Lower lobe of right lung (tissue), 2 donors: ENCODE measurements at regions not wholly inside any gene's neighbourhood (a gene's known extent, or its start where the extent isn't known, plus 50 kb on each side); places are given as distances from the start of the nearest gene placed in this dataset.
A peak's percentile ranks its signal among the peaks of the same experiment; 100 is the strongest.

Experiments
- ATAC-seq, 2 donors: fragments of 200-7000 bp; cut with Tn5 transposase; one replicate each; pipeline ENCODE4 v1.9.1; 2020 to 2022; ENCODE audit warnings: mild to moderate bottlenecking in 2 of 2, moderate library complexity in 2 of 2
- DNase-seq: peaks from one replicate; pipeline ENCODE4 v3.0.0-alpha.2; 2020
- H3K27ac ChIP-seq: fragments of 200-600 bp; one replicate; pipeline ENCODE4 v1.8.0; 2022
- H3K27me3 ChIP-seq: fragments of 200-600 bp; one replicate; pipeline ENCODE4 v1.8.0; 2022; ENCODE audit warnings: low read depth
- H3K36me3 ChIP-seq: fragments of 200-600 bp; one replicate; pipeline ENCODE4 v1.8.0; 2022; ENCODE audit warnings: mild to moderate bottlenecking
- H3K4me1 ChIP-seq: fragments of 200-600 bp; one replicate; pipeline ENCODE4 v1.8.0; 2022
- H3K4me3 ChIP-seq: fragments of 200-600 bp; one replicate; pipeline ENCODE4 v1.8.0; 2022; ENCODE audit warnings: mild to moderate bottlenecking
- H3K9me3 ChIP-seq: fragments of 200-600 bp; one replicate; pipeline ENCODE4 v1.8.0; 2022
- CTCF ChIP-seq: fragments of 200-600 bp; IDR thresholded peaks from one replicate; pipeline ENCODE4 v1.8.0; 2022; ENCODE audit warnings: antibody characterized with exemption, mild to moderate bottlenecking
- intact Hi-C: fragments of 100-400 bp; cut with DNase I; formaldehyde crosslinking; loops from one replicate; pipeline ENCODE4 v1.11.0; 2022
- donor health status: DM: no; HTN: yes; CAD: no; lungs with severe emphysema.

- no peak overlapping the region for H3K27ac ChIP-seq
- no peaks in the 10 kb centered on the region for H3K36me3 ChIP-seq
- H3K9me3 ChIP-seq: no peaks in the 10 kb centered on the region
- TF ChIP-seq CTCF: no peak
- ATAC-seq: no peak
- no peak for DNase-seq
- peaks cover 3% of the 10 kb centered on the region for H3K4me1 ChIP-seq
- H3K4me3 ChIP-seq: no peak overlapping the region
- H3K27me3 ChIP-seq: no peaks in the 10 kb centered on the region
- intact Hi-C loops: no loop called here
Measured at GRCh38 chr6:71454056-71454455, 165.4 kb downstream of the OGFRL1 start.

GRCh38 chr6:71457929-71458328 is 169.3 kb downstream of the OGFRL1 start:
- no peak for TF ChIP-seq CTCF
- Histone ChIP-seq H3K27me3 (no peaks in the 10 kb centered on the region), H3K4me3 (no peak overlapping the region), H3K27ac (no peak overlapping the region), H3K36me3 (no peaks in the 10 kb centered on the region), H3K9me3 (no peaks in the 10 kb centered on the region), H3K4me1 (peaks cover 5% of the 10 kb centered on the region)
- DNase-seq: no peak
- no peak for ATAC-seq
- intact Hi-C loops: no loop called here

GRCh38 chr6:71459162-71459561 is 170.6 kb downstream of the OGFRL1 start:
- peaks cover 5% of the 10 kb centered on the region for H3K4me1 ChIP-seq
- H3K4me3 ChIP-seq: no peak overlapping the region
- no peak overlapping the region for H3K27ac ChIP-seq
- no peaks in the 10 kb centered on the region for H3K36me3 ChIP-seq
- H3K9me3 ChIP-seq: no peaks in the 10 kb centered on the region
- no peak for TF ChIP-seq CTCF
- DNase-seq (no peak), ATAC-seq (peak in 1 of 2 donors; percentile 50)
- H3K27me3 ChIP-seq: no peaks in the 10 kb centered on the region
- intact Hi-C loops: no loop called here

- intact Hi-C loops: no loop called here
- no peak for TF ChIP-seq CTCF
- no peak for ATAC-seq
Measured at GRCh38 chr6:71460933-71461332, 172.3 kb downstream of the OGFRL1 start.

GRCh38 chr6:71463061-71463460 is 174.4 kb downstream of the OGFRL1 start:
- Histone ChIP-seq H3K4me3 (no peak overlapping the region), H3K36me3 (no peaks in the 10 kb centered on the region), H3K9me3 (no peaks in the 10 kb centered on the region), H3K27me3 (no peaks in the 10 kb centered on the region), H3K4me1 (peaks cover 5% of the 10 kb centered on the region), H3K27ac (no peak overlapping the region)
- TF ChIP-seq CTCF: no peak
- DNase-seq (no peak), ATAC-seq (peak in 1 of 2 donors; percentile 49)
- intact Hi-C loops: no loop called here

More at GRCh38 chr6:71460933-71461332, 172.3 kb downstream of the OGFRL1 start:
- Histone ChIP-seq H3K4me3 (no peak overlapping the region), H3K27me3 (no peaks in the 10 kb centered on the region), H3K36me3 (no peaks in the 10 kb centered on the region), H3K4me1 (peaks cover 5% of the 10 kb centered on the region), H3K27ac (no peak overlapping the region), H3K9me3 (no peaks in the 10 kb centered on the region)
- no peak for DNase-seq

GRCh38 chr6:71465096-71465495 is 176.5 kb downstream of the OGFRL1 start:
- TF ChIP-seq CTCF: no peak
- no peak for ATAC-seq
- intact Hi-C loops: no loop called here

More at GRCh38 chr6:71465096-71465495, 176.5 kb downstream of the OGFRL1 start:
- DNase-seq: no peak
- no peaks in the 10 kb centered on the region for H3K4me1 ChIP-seq
- H3K27ac ChIP-seq: no peak overlapping the region
- H3K27me3 ChIP-seq: no peaks in the 10 kb centered on the region
- no peaks in the 10 kb centered on the region for H3K36me3 ChIP-seq
- H3K4me3 ChIP-seq: no peak overlapping the region
- no peaks in the 10 kb centered on the region for H3K9me3 ChIP-seq
